D341Med (cell line): ENCODE measurements at regions not wholly inside any gene's neighbourhood (a gene's known extent, or its start where the extent isn't known, plus 50 kb on each side); places are given as distances from the start of the nearest gene placed in this dataset.

Experiments
- DNase-seq: peaks from one replicate; pipeline ENCODE4 v3.0.0; 2012; ENCODE audit warnings: low spot score

DNA sequence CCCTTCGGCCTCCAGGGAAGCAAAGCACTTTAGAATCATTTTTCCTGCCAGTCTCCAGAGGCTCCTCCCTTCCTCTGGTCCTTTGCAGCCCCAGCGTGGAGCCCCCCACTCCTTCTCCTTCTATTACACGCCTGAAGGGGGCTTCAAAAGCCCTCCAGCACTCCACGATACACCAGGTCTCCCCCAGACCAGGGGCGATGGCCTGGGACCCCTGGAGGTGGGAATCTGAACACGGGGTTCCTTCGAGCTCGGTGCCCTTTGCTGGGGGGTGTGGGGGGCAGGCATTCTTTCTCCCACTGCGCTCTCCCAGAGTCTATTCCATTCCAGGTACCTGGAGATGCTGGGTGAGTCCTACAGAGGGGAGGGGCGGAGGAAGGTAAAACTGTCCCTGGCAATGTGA is 97.6 kb downstream of the HMX1 start:
- DNase-seq = no peak

DNA sequence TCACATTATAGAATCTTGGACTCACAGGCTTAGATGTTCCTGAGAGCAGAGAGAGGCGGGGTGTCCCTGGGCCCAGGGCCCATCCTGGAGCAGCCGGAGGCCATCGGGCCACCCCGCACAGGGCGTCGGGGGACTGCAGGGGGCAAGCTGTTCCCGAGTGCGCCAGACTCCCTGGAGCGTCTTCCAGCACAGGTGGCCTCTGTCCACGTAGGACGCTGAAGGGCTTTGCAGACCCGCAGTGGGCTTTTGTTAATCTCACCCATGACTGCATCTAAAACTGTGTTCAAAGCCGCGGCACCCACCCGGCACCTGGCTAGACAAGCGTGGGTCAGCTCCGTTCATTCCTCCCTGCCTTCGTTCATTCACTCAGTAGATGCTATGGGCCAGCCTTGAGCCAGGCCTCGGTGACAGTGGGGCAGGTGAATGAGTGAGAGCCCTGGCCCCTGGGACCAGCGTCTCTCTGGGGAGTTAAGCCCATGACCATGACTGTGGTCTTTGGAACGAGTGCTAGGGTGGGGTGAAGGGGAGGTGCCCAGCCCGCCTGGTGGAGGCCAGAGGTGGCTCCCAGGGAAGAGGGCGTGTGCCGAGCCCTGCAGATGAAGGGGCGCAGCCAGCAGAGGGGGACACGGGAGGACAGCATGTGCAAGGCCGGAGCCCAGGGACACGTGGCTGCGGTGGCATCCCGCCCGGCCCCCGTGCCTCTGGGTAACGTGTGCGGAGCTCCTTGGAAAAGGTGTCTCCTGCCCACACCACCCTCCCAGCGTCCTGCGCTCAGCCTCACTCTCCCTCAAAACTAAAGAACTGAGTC is 98.3 kb downstream of the HMX1 start:
- DNase-seq = no peak

DNA sequence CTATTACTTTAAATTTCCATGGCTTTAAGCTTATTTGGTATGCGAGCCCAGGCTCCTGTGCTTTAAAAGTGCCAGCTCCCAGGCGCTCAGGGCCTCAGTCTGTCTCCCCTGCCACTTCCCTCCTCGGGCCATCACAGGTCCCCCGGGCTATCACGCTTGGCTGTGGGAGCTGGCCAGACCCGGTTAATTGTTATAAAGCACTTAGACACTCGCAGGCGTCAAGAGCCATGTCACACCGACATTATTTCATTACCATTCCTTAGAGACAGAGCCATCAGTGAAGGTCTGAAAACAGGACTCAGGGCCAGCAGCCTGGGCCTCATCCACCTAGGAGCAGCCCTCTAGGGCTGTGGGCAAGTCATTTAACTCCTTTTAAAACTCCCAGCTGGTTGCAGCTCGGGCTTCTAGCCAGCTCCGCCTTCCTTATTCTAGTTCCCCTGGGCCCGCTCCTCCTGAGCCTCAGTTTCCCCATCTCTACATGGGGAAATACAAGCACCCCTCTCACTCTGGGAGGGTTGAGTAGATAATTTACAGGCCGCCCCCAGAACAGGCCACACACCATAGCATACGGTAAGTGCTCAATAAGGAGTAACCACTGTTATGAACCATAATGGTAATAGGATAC is 99.0 kb downstream of the HMX1 start:
- DNase-seq = no peak

DNA sequence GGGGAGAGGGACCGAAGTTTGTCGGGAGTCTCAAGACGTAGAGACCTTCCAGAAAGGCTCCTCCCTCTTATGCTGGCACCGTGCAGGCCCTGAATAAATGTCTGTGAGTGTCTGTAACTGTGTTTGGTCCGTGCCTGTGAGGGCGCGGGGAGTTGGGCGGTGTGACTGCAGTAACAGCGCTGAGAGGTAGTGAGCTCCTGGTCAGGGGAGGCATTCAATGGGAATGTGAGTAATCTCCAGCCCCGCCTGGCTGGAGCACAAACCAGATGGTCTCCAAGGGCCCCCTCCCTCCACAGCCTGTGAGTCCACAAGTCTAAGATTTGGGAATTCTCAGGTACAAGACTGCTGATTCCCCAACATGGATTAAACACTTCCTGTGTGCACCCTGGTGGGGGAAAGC is 100.0 kb downstream of the HMX1 start:
- DNase-seq = no peak

DNA sequence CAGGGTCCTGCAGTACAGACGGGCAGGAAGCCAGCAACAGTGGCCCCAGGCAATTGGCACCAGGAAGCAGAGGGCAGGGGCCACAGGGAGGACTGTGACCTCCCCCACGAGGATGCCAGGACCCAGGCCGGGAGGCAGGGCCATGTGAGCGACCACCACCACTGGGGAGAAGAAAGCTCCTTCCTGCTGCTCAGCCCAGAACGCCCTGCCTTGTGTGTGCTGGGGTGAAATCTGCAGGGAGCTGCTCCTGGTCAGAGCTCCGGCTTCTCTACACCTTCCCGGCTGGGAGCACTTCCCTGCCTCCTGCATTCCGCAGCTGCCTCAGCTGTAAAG is 100.4 kb downstream of the HMX1 start:
- DNase-seq = no peak

DNA sequence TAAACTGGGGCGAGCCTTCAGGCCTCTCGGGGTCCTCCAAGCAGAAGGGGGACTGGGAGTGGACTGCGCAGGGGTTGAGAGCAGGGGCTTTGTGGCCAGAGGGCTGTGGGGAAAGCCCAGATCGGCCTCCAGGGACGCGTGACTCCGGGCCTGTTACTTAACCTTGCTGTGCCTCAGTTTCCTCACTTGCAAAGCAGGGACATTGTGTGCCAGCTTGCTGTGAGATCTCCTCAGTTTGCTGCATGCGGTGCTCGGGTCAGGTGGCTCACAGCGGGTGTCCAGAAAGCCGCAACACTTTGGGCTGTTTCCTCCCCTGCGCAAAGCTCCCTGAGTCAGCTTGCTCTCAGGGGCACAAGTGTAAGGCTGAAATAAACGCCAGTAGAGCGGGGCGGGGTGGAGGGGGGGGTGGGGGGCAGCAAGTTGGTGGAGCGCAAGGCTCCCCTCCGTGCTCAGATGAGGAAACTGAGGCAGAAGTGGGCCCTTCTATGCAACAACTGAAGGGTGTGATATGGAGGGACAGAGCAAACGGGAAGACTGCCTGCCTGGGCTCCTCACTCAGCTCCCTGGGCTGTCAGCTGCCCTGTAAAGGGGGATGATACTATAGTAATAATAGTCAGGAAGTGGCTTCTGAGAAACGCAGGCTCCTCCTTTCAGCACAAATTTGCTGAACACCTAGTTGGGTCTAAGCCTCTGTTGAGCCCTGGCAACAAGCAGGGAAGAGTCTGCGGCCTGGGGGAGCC is 101.0 kb downstream of the HMX1 start:
- DNase-seq = no peak

DNA sequence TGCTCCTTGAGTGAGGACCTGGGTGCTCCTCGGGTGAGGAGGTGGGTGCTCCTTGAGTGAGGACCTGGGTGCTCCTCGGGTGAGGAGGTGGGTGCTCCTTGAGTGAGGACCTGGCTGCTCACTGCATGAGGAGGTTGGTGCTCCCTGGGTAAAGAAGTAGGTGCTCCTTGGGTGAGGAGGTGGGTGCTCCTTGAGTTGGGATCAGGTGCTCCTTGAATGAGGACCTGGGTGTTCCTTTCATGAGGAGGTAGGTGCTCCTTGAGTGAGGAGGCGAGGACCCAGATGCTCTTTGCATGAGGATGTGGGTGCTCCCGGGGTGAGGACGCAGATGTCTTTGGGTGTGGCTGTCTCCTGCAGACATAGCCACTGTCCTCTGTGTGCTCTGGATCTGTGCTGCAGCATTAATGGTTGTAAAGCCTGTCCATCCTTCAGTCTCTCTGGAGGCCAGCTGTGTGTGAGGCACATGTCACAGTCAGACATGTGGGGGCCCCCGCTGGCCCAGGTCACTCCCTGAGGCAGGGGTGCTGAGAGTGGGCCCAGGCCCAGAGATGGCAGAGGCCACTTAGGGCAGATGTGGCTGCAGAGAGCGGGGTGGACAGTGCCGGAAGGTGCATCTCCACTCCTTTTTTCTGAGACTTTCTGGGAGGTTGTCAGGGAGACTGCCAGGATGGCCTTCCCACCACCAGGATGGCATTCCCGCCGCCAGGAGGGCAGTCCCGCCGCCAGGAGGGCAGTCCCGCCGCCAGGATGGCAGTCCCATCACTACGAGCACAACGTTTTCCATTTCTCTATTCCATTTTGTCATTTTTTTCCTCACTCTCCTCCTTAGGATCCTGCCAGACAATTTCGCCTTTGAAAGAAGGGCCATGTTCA is 101.8 kb downstream of the HMX1 start:
- DNase-seq = no peak

DNA sequence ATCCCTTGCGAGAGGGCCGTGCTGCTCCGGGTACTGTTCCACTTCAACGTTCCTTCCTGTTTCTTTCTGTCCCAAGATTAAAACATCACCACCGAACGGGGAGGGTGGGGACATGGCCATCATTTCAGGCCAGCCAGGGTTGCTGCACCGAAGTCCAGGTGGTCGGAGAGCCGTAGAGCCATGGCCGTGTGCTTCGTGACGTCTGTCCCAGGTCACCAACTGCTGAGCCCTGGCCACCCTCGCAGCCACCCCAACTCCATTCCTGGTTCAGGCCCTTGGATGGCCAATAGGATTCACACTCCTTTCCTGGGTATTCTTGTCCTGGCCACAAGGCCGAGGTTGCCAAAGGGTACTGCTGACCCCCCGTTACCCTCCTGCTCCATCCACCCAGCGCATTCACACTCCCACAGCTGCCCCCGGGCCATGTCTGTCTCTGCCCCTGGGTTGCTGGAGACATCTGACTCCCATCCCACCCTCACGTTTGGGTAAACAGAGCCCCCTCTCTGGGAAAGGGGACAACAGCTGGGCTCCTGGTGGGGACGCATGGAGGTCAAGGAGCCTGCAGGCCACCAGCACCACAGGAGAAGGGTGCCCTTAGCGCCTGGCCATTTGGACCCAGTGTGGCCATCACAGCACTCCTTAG is 103.2 kb downstream of the HMX1 start:
- no peak for DNase-seq

DNA sequence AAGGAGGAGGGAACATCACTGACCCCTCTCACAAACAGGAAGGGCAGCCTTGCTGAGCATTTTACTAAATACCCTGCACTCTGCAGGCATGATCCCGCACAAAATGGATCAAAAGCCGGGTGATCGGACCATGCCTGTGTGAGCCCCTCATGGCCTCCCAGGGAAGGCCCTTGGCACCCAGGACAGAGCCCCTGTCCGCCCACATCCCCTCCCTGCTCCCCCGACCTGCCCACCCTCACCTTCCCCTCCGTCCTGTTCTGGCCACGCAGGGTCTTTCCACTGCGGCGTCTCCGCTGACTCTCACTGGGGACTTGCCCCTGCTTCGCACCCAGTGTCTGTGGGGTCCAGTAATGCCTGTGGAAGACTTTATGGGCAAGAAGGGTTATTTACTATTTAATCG is 105.0 kb downstream of the HMX1 start:
- no peak for DNase-seq

DNA sequence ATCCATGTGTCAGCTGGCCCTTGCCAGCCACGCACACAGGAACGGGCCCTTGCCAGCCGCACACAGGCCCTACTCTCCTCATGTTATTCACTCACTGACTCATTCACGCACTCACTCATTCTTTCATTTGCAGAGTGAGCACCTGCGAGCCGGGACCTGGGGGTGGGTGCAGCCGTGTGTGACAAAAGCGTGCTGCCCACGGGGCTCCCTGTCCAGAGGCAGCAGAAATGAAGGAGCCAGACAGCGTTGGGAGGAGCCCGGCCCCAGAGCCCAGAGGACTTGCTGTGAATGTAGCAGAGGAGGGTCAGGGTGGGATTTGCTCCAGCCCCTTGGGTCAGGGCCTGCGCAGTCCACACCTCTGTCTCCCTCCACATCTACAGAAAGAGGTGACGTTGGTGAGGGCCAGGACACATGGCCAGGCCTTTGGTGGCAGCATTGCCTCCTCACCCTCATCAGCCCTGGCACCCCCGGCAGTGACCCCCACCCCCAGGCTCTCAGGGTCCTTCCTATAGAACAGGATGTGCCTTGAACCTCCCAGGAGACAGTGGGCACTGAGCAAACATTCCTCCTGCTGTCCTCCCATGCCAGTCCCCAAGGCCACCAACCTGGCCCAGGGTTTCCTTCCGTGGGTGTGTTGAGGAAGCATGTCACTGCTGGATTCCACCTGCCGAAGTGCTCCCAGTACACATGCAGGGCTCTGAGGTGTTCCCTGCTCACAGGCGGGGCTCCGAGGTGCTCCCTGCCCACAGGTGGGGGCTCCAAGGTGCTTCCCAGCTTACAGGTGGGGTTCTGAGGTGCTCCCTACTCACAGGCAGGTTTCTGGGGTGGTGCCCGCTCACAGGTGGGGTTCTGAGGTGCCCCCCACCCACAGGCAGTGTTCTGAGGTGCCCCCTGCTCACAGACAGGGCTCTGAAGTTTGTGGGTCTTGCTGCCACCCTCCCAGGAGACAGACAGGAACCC is 105.7 kb downstream of the HMX1 start:
- no peak for DNase-seq

DNA sequence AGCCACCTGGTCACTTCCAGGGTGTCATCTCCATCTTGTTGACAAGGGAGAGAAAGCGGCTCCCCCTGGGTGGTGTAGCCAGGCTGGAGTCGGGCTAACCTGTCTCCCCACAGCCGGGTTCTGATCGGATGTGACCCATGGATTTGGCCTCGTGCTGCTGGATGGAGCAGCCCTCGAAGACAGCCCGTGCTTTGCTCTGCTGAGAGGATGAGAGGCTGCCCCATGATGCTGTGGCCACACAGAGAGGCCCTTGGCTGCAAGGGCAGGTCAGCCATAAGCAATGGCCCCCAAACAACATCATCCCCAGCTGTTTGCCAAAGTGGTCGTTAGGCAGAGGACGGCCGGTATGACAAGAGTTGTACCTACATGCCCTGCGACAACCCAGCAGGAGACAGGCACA is 106.6 kb downstream of the HMX1 start:
- DNase-seq = no peak

DNA sequence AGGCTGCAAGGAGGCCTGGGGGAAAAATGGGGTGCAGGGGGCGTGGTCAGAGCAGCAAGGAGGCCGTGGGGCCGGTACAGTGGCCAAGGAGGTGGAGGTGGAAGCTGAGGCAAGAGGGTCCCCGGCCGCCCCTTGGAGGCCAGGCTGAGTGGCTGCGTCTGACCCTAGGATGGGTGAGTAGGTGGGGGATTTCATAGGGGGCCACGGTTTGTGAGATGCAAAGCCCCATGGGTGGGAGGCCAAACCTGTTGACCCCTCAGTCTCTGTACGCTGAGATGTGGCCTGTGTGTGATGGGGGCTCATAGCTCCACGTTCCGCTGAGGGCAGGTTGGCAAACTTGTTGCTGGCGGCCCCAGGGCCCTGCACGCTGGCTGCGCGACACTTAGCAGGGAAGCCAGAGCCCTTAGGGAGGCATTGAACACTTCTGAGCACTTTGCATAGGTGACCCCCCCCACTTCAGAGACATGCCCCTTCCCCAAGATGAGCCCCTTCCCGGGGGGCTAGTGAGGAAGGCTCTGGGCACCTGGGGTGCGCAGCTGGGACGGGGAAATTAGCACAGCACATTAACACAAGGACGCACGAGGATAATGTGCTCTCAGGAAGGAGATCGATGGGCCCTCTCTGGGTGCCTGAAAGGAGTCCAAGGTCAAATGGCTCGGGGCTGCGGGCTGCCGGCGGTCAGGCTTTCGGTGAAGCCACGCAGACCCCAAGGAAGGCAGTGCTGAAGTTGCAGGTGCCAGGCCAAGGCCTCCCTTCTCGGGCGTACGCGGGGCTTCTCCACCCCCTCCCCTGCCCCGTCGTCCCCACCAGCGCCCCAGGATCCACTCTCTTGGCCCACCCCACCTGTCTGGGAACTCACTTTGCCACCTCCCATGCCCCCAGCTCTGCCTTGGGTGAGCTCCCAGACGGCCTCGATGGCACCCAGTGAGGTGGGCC is 107.4 kb downstream of the HMX1 start:
- DNase-seq = no peak

DNA sequence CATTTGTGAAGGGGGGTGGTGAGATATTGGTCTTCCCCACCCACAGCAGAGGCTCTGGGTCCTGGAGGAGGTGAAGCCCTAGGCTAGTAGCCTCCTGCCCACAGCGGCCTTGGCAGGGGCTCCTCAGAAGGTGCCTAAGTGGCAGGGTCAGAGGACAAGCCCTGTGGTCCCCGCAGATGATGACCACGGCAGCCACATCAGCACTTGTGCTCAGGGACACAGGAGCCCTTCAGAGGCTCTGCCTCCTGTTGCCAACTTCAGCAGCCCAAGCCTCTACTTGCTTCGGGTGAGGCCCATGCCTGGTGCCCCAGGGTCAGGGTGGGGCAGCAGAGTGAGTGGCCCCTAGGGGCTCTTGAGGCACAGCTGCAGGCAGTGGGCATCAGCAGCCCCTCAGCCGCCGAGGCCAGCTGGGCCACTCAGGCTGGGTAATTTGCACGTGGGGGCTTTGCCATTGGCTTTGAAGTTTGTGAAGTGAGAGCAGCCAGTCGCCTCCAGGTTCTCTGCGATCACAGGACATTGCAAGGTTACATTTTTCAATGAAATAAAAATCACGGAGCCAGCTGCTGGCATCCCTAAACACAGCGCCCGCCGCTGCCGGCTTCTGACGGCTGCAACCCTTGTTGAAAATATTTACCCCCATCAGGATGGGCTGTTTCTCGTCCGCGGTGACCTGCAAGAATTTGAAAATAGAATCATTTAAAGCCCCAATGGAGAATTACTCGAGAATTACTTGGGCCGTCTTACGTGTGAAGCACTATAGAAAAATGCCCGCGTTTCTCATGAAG is 108.5 kb downstream of the HMX1 start:
- no peak for DNase-seq

DNA sequence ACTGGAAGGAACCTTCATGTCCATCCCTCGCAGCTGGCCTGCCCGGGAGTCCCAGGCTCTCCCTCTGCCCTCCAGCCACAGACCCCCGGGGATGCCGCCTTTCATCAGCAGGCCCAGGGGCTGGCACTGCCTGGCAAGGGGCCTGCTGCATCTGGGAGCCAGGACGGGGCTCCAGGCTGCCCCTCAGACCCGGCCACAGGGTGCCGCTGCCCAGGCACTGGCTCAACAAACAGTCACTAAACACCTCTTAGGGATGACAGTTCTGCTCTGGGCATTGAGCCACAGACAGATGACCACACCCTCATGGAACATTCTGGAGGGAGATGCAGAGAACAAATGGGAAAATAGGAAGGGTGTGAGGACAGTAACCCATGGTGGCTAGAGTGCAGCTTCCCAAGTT is 109.3 kb downstream of the HMX1 start:
- no peak for DNase-seq

DNA sequence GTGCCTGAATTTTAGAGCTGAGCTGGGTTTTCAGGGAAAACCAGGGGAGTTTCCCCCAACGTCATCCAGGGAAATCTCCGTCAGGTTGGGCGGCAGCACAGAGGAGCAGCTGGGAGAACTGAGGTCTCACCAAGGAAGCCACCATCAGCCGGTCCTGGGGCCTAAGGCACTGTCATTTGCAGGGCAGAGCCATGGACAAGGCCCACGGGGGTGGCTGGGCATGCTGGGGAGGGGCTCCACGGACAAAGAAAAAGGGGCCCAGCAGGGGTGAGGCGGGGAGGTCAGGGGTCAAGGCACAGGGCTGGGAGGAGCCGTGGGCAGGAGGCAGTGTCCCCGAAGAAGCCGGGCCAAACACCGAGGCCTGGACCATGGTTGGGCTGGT is 109.8 kb downstream of the HMX1 start:
- no peak for DNase-seq

DNA sequence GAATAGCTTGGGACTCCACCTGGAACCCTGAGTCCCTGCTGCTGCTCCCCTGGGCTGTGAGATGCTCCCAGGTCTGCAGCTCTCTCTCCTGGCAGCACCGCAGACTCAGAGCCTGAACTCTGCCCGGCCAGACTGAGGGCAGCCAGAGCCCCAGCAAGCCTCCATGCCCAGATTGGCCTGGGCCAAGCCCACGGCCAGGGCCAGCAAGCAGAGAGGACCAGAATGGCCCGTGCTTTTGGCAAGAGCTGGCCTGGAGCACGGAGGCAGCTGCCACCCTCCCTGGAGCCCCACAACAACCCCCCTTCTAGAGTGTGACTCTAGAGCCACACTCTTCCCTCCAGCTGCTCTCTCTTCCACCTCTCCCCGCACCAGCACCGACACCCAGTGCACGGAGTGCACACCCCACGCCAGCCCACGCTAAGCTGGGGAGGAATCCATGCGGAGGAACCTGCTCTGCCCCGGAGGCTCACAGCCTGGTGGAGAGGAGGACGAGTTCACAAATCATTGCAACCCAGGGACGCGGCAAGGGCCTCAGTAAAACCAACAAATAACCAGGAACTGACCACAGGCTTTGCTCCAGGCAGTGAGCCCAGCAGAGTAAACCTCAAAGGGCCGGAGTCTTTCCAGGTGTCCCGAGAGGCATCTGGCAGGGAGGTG is 110.3 kb downstream of the HMX1 start:
- DNase-seq = no peak

DNA sequence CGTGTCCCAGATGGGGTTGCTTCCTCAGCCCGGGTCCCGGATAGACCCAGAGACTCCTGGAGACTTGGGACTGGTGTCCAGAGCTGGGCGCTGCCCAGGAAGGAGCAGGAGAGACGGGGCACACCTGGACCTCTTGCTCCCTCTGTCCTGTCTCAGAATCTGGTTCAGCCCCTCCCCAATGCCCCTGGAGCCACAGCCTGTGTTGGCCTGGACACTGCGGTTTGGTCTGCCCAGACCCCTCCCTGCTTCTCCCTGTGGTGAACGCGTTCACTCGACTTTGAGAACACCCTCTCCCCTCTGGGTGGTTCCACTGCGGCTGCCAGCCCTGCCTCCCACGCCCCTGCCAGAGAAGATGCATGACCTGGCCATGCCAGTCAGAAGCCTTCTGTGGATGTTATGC is 111.1 kb downstream of the HMX1 start:
- no peak for DNase-seq

DNA sequence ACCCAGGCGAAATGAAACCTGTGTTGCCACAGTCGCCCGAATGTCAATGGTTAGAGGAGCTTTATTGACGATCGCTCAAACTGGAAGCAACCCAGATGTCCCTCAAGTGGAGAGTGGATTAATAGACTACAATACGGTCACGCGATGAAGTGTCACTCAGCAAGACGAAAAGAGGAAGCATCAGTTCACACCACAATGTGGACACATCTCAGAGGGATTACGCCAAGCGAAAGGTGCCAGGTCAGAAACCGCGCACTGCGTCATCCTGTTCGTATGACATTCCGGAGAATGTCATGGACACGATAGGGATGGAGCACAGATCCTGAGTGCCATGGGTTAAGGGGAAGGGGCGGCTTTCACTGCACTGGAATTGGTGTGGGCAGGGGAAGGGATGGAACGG is 111.7 kb downstream of the HMX1 start:
- DNase-seq = no peak
